ENCODE measurements at regions not wholly inside any gene's neighbourhood (a gene's known extent, or its start where the extent isn't known, plus 50 kb on each side); places are given as distances from the start of the nearest gene placed in this dataset.

DNA sequence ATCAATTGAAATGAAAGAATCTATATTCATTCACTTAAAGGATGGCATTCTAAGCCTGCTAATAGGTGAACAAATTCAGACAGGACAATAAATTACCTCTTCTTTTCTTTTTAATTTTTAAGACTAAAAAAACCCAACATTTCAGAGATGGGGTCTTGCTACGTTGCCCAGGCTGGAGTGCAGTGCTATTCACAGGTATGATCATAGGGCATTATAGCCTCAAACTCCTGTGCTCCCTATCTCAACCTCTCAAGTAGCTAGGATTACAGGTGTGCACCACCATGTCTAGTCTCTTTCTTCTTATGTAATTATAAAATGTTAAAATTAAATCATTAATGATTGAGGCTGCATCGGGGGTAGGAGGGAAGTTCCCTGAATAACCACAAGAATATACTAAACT is 52.5 kb upstream of the PDLIM5 start:
- Mint-ChIP-seq H3K9me3 (ENCODE audit: unreplicated experiment) (no peaks in the 10 kb centered on the region), H3K4me3 (ENCODE audit: unreplicated experiment) (no peak overlapping the region), H3K4me1 (ENCODE audit: low read depth, unreplicated experiment) (peaks cover 3% of the 10 kb centered on the region), H3K36me3 (ENCODE audit: low read depth, unreplicated experiment) (peaks cover 1% of the 10 kb centered on the region), H3K27me3 (ENCODE audit: low read depth, unreplicated experiment) (peaks cover 2% of the 10 kb centered on the region), H3K27ac (ENCODE audit: unreplicated experiment) (no peak overlapping the region)
- no peak overlapping the region for H3K27ac ChIP-seq (ENCODE audit: low read depth, low read length)
- no peaks in the 10 kb centered on the region for H4K20me1 ChIP-seq (ENCODE audit: insufficient read depth, low read length)
- H2AFZ ChIP-seq (ENCODE audit: low read depth, low read length): no peak overlapping the region
- no peaks in the 10 kb centered on the region for H3K27me3 ChIP-seq (ENCODE audit: insufficient read depth, low read length)
- FAIRE-seq (no peak), DNase-seq (ENCODE audit: low read depth) (no peak)
- TF ChIP-seq, protein P1, sequence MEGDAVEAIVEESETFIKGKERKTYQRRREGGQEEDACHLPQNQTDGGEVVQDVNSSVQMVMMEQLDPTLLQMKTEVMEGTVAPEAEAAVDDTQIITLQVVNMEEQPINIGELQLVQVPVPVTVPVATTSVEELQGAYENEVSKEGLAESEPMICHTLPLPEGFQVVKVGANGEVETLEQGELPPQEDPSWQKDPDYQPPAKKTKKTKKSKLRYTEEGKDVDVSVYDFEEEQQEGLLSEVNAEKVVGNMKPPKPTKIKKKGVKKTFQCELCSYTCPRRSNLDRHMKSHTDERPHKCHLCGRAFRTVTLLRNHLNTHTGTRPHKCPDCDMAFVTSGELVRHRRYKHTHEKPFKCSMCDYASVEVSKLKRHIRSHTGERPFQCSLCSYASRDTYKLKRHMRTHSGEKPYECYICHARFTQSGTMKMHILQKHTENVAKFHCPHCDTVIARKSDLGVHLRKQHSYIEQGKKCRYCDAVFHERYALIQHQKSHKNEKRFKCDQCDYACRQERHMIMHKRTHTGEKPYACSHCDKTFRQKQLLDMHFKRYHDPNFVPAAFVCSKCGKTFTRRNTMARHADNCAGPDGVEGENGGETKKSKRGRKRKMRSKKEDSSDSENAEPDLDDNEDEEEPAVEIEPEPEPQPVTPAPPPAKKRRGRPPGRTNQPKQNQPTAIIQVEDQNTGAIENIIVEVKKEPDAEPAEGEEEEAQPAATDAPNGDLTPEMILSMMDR (IDR thresholded peaks at IDR 0.05; ENCODE audit: insufficient read depth, low read depth, low read length): no peak
- no peak for TF ChIP-seq EZH2 (IDR thresholded peaks at IDR 0.05; ENCODE audit: insufficient read depth, low read length)
- no peaks in the 10 kb centered on the region for H3K36me3 ChIP-seq (ENCODE audit: insufficient read depth, low read length)
- no peaks in the 10 kb centered on the region for H3K4me1 ChIP-seq (ENCODE audit: insufficient read depth, low read length)
- H3K9ac ChIP-seq (ENCODE audit: low read length): no peak overlapping the region
- H3K4me3 ChIP-seq (ENCODE audit: insufficient read depth, low read depth, low read length): no peak overlapping the region
- no peaks in the 10 kb centered on the region for H3K9me3 ChIP-seq (ENCODE audit: insufficient read depth, low read depth, low read length)
- no peaks in the 10 kb centered on the region for H3K79me2 ChIP-seq (ENCODE audit: insufficient read depth, low read length)
- H3K4me2 ChIP-seq (ENCODE audit: low read length): no peak overlapping the region

GRCh38 chr4:94399721-94400120 is 52.0 kb upstream of the PDLIM5 start:
- H3K4me3 ChIP-seq (ENCODE audit: insufficient read depth, low read depth, low read length): no peak overlapping the region
- H3K36me3 ChIP-seq (ENCODE audit: insufficient read depth, low read length): no peaks in the 10 kb centered on the region
- no peaks in the 10 kb centered on the region for H3K9me3 Mint-ChIP-seq (ENCODE audit: unreplicated experiment)
- no peak overlapping the region for H3K27ac Mint-ChIP-seq (ENCODE audit: unreplicated experiment)
- no peaks in the 10 kb centered on the region for H3K79me2 ChIP-seq (ENCODE audit: insufficient read depth, low read length)
- H3K4me3 Mint-ChIP-seq (ENCODE audit: unreplicated experiment): no peak overlapping the region
- H3K27ac ChIP-seq (ENCODE audit: low read depth, low read length): no peak overlapping the region
- no peak for TF ChIP-seq EZH2 (IDR thresholded peaks at IDR 0.05; ENCODE audit: insufficient read depth, low read length)
- TF ChIP-seq, protein P1 (IDR thresholded peaks at IDR 0.05; ENCODE audit: insufficient read depth, low read depth, low read length): no peak
- H3K4me1 Mint-ChIP-seq (ENCODE audit: low read depth, unreplicated experiment): peaks cover 3% of the 10 kb centered on the region
- H3K4me1 ChIP-seq (ENCODE audit: insufficient read depth, low read length): no peaks in the 10 kb centered on the region
- H2AFZ ChIP-seq (ENCODE audit: low read depth, low read length): no peak overlapping the region
- no peak overlapping the region for H3K4me2 ChIP-seq (ENCODE audit: low read length)
- FAIRE-seq: no peak
- no peak for DNase-seq (ENCODE audit: low read depth)
- no peak overlapping the region for H3K9ac ChIP-seq (ENCODE audit: low read length)
- H3K27me3 Mint-ChIP-seq (ENCODE audit: low read depth, unreplicated experiment): peaks cover 2% of the 10 kb centered on the region
- no peaks in the 10 kb centered on the region for H4K20me1 ChIP-seq (ENCODE audit: insufficient read depth, low read length)
- no peaks in the 10 kb centered on the region for H3K9me3 ChIP-seq (ENCODE audit: insufficient read depth, low read depth, low read length)
- no peaks in the 10 kb centered on the region for H3K27me3 ChIP-seq (ENCODE audit: insufficient read depth, low read length)
- peaks cover 1% of the 10 kb centered on the region for H3K36me3 Mint-ChIP-seq (ENCODE audit: low read depth, unreplicated experiment)

- DNase-seq (ENCODE audit: low read depth) (no peak), FAIRE-seq (no peak)
- H3K4me1 ChIP-seq (ENCODE audit: insufficient read depth, low read length): no peaks in the 10 kb centered on the region
- Mint-ChIP-seq H3K36me3 (ENCODE audit: low read depth, unreplicated experiment) (peaks cover 1% of the 10 kb centered on the region), H3K4me3 (ENCODE audit: unreplicated experiment) (no peak overlapping the region), H3K27ac (ENCODE audit: unreplicated experiment) (no peak overlapping the region), H3K9me3 (ENCODE audit: unreplicated experiment) (no peaks in the 10 kb centered on the region), H3K27me3 (ENCODE audit: low read depth, unreplicated experiment) (peaks cover 2% of the 10 kb centered on the region), H3K4me1 (ENCODE audit: low read depth, unreplicated experiment) (peaks cover 3% of the 10 kb centered on the region)
- H3K4me3 ChIP-seq (ENCODE audit: insufficient read depth, low read depth, low read length): no peak overlapping the region
- H4K20me1 ChIP-seq (ENCODE audit: insufficient read depth, low read length): no peaks in the 10 kb centered on the region
- no peak overlapping the region for H3K4me2 ChIP-seq (ENCODE audit: low read length)
- TF ChIP-seq, protein P1 (IDR thresholded peaks at IDR 0.05; ENCODE audit: insufficient read depth, low read depth, low read length): no peak
- TF ChIP-seq EZH2 (IDR thresholded peaks at IDR 0.05; ENCODE audit: insufficient read depth, low read length): no peak
- no peaks in the 10 kb centered on the region for H3K9me3 ChIP-seq (ENCODE audit: insufficient read depth, low read depth, low read length)
- H3K27ac ChIP-seq (ENCODE audit: low read depth, low read length): no peak overlapping the region
- H3K36me3 ChIP-seq (ENCODE audit: insufficient read depth, low read length): no peaks in the 10 kb centered on the region
- no peak overlapping the region for H3K9ac ChIP-seq (ENCODE audit: low read length)
- no peak overlapping the region for H2AFZ ChIP-seq (ENCODE audit: low read depth, low read length)
- no peaks in the 10 kb centered on the region for H3K27me3 ChIP-seq (ENCODE audit: insufficient read depth, low read length)
- no peaks in the 10 kb centered on the region for H3K79me2 ChIP-seq (ENCODE audit: insufficient read depth, low read length)
Measured at GRCh38 chr4:94400191-94400590, 51.6 kb upstream of the PDLIM5 start.
